Activated B cell treated with CpG ODN at 0.5 μM for 24 hours (primary cell): ENCODE measurements at regions not wholly inside any gene's neighbourhood (a gene's known extent, or its start where the extent isn't known, plus 50 kb on each side); places are given as distances from the start of the nearest gene placed in this dataset.

Experiments used
- ATAC-seq: fragments of 200-7000 bp; cut with Tn5 transposase; one replicate; pipeline ENCODE4 v1.10.0; 2021; ENCODE audit warnings: low read depth, mild to moderate bottlenecking, moderate library complexity
- CTCF ChIA-PET: fragments of 350-600 bp; sonication (Branson Sonifier 250); formaldehyde crosslinking; loops from one replicate; lab custom pipeline; 2021; ENCODE audit warnings: antibody characterized with exemption; lab: Charles Lee
- POLR2A ChIA-PET: fragments of 350-600 bp; sonication (Branson Sonifier 250); formaldehyde crosslinking; loops from one replicate; lab custom pipeline; 2021; ENCODE audit warnings: antibody characterized with exemption; lab: Charles Lee
- DNase-seq: peaks from one replicate; pipeline ENCODE4 v3.0.0; 2022
- H3K27ac Mint-ChIP-seq: one replicate; pipeline ENCODE4 v1.8.0; 2020; ENCODE audit warnings: mixed read lengths
- H3K27me3 Mint-ChIP-seq: one replicate; pipeline ENCODE4 v1.8.0; 2021; ENCODE audit warnings: mixed read lengths
- H3K36me3 Mint-ChIP-seq: one replicate; pipeline ENCODE4 v1.8.0; 2021; ENCODE audit warnings: low read depth, mixed read lengths
- H3K4me1 Mint-ChIP-seq: one replicate; pipeline ENCODE4 v1.8.0; 2021; ENCODE audit warnings: mixed read lengths
- H3K4me3 Mint-ChIP-seq: one replicate; pipeline ENCODE4 v1.8.0; 2020; ENCODE audit warnings: mild to moderate bottlenecking, mixed read lengths
- H3K9me3 Mint-ChIP-seq: one replicate; pipeline ENCODE4 v1.8.0; 2020; ENCODE audit warnings: mixed read lengths
- intact Hi-C: fragments of 100-400 bp; cut with micrococcal nuclease; formaldehyde crosslinking; loops from one replicate; pipeline ENCODE4 v1.15.1; 2024
- TF ChIP-seq, protein P1 (sequence below): fragments of 200-600 bp; IDR thresholded peaks from one replicate; pipeline ENCODE4 v1.8.0; 2022; ENCODE audit warnings: antibody characterized with exemption, mild to moderate bottlenecking

DNA sequence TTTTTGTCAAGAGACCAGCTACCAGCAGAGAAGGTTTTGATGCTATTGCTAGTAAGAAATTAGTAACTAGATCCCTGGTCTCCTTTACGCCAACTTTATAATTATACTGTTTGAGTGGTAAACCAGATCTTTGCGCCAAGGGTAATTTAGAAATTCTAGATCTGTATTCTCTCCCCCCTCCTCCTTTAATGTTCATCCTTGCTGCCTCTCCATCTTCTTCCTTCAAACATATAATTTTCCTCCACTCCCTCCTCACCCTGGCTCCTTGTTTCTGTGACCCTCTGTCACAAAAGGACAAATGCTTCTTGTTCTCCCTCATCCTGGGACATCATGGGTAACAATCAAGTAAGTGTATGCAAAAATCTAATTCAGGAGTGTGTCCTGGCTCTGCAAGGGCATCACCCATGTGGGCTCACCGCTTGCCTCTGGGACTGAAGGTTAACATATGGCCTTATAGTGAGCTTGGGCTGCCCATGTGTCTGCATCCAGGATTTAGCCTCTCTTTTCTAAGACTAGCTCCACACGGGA, 121.2 kb downstream of the BAMBI start:
- H3K9me3 Mint-ChIP-seq, result no peaks in the 10 kb centered on the region
- H3K4me3 Mint-ChIP-seq, result no peak overlapping the region
- CTCF ChIA-PET, result no interaction called here
- intact Hi-C loops, result no loop called here
- no peaks in the 10 kb centered on the region for H3K36me3 Mint-ChIP-seq
- no peak overlapping the region for H3K27ac Mint-ChIP-seq
- peaks cover 2% of the 10 kb centered on the region for H3K27me3 Mint-ChIP-seq
- ATAC-seq (no peak), DNase-seq (no peak)
- TF ChIP-seq, protein P1, sequence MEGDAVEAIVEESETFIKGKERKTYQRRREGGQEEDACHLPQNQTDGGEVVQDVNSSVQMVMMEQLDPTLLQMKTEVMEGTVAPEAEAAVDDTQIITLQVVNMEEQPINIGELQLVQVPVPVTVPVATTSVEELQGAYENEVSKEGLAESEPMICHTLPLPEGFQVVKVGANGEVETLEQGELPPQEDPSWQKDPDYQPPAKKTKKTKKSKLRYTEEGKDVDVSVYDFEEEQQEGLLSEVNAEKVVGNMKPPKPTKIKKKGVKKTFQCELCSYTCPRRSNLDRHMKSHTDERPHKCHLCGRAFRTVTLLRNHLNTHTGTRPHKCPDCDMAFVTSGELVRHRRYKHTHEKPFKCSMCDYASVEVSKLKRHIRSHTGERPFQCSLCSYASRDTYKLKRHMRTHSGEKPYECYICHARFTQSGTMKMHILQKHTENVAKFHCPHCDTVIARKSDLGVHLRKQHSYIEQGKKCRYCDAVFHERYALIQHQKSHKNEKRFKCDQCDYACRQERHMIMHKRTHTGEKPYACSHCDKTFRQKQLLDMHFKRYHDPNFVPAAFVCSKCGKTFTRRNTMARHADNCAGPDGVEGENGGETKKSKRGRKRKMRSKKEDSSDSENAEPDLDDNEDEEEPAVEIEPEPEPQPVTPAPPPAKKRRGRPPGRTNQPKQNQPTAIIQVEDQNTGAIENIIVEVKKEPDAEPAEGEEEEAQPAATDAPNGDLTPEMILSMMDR, result no peak
- no peaks in the 10 kb centered on the region for H3K4me1 Mint-ChIP-seq
- POLR2A ChIA-PET, result no interaction called here

DNA sequence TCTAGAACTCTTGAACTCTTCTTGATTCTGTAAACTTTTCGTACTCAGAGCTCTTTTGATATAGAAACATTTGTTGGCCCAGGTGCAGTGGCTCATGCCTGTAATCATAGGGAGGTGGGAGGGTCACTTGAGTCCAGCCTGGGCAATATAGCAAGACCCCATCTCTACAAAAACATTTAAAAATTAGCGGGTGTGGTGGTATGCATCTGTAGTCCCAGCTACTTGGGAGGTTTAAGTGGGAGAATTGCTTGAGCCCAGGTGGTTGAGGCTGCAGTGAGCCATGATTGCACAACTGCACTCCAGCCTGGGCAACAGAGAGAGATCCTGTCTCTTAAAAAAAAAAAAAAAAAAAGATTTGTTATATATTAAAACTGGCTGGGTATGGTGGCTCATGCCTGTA, 121.6 kb downstream of the BAMBI start:
- Mint-ChIP-seq H3K27ac (no peak overlapping the region), H3K9me3 (no peaks in the 10 kb centered on the region), H3K36me3 (no peaks in the 10 kb centered on the region), H3K4me1 (no peaks in the 10 kb centered on the region), H3K27me3 (peaks cover 2% of the 10 kb centered on the region), H3K4me3 (no peak overlapping the region)
- no peak for ATAC-seq
- intact Hi-C loops, result no loop called here
- CTCF ChIA-PET, result no interaction called here
- POLR2A ChIA-PET, result no interaction called here
- TF ChIP-seq, protein P1, result no peak
- no peak for DNase-seq

DNA sequence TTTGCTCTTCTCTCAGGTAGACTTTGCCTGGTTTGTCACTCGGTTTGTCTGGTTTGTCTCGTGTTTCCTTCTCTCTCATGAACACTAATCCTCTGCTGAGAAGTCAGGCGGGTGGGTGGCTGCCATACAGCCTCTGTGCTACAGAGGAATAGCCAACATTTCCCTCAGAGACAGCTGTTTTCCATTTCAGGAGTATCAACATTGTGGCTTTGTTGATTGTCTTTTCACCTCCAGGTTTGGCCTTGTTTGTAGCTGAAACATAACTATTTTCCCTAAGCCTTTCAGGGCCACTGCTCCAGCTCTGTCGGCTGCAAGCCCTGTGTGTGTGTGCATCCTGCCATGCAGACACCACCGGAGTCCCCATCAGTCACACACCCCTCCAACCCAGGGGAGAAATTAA, 122.8 kb downstream of the BAMBI start:
- H3K4me1 Mint-ChIP-seq, result no peaks in the 10 kb centered on the region
- intact Hi-C loops, result no loop called here
- ChIA-PET POLR2A (no interaction called here), CTCF (no interaction called here)
- H3K9me3 Mint-ChIP-seq, result no peaks in the 10 kb centered on the region
- ATAC-seq, result no peak
- DNase-seq, result no peak
- H3K36me3 Mint-ChIP-seq, result no peaks in the 10 kb centered on the region
- H3K27me3 Mint-ChIP-seq, result peaks cover 2% of the 10 kb centered on the region
- no peak overlapping the region for H3K4me3 Mint-ChIP-seq
- no peak overlapping the region for H3K27ac Mint-ChIP-seq
- TF ChIP-seq, protein P1, result no peak

DNA sequence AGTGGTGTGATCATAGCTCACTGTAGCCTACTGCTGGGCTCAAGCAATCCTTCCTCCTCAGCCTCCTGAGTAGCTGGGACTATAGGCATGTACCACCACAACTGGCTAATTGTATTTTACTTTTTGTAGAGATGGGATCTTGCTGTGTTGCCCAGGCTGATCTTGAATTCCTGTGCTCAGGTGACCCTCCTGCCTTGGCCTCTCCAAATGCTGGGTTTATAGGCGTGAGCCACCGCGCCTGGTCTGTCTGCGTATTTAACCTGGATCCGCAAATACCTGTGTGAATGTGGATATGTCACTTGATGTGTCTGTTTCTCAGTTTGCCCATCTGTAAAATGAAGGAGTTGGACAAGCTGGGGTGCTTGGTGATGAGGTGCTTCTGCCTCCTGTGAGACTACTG, 123.9 kb downstream of the BAMBI start:
- Mint-ChIP-seq H3K9me3 (no peaks in the 10 kb centered on the region), H3K4me3 (no peak overlapping the region), H3K36me3 (no peaks in the 10 kb centered on the region), H3K4me1 (no peaks in the 10 kb centered on the region), H3K27ac (no peak overlapping the region), H3K27me3 (peaks cover 4% of the 10 kb centered on the region)
- CTCF ChIA-PET, result no interaction called here
- DNase-seq (no peak), ATAC-seq (no peak)
- intact Hi-C loops, result no loop called here
- TF ChIP-seq, protein P1, result no peak
- POLR2A ChIA-PET, result no interaction called here

DNA sequence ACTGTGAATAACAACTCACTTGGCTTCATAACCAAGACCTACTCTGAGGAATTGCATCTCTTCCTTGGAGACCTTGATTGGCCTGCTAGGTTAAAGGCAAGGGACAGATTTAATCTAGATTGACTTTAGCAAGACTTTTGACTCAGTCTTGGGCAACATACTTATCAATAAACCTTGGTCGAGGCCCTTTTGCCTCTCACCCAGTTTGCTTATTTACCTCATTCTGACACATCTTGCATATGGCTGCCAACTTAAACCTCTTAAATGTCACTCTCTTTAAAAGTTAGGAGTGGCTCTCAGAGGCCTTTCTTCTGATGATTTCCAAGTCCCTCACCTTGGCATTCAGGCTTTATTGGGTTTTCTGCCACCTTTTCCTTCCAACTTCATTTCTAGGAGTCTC, 124.5 kb downstream of the BAMBI start:
- intact Hi-C loops, result no loop called here
- Mint-ChIP-seq H3K4me3 (no peak overlapping the region), H3K4me1 (no peaks in the 10 kb centered on the region), H3K36me3 (no peaks in the 10 kb centered on the region), H3K27ac (no peak overlapping the region), H3K9me3 (no peaks in the 10 kb centered on the region), H3K27me3 (peaks cover 8% of the 10 kb centered on the region)
- ChIA-PET POLR2A (no interaction called here), CTCF (no interaction called here)
- TF ChIP-seq, protein P1, result no peak
- DNase-seq (no peak), ATAC-seq (no peak)
